K562 (cell line): ENCODE measurements at regions not wholly inside any gene's neighbourhood (a gene's known extent, or its start where the extent isn't known, plus 50 kb on each side); places are given as distances from the start of the nearest gene placed in this dataset.

Experiments
- ATAC-seq: fragments of 200-7000 bp; cut with Tn5 transposase; 3 replicates; pipeline ENCODE4 v1.9.1; 2020; ENCODE audit warnings: moderate library complexity
- BruUV-seq: library from RNA; stranded (reverse); fragments of 400-500 nt; replicated peaks from 2 replicates; lab custom pipeline; 2021; lab: Mats Ljungman, UMichigan
- CTCF ChIA-PET: fragments of 300-600 bp; formaldehyde crosslinking; extraction: SDS; loops from one replicate; lab custom pipeline; 2021; ENCODE audit warnings: low intra/inter-chr PET ratio; lab: Yijun Ruan, JAX
- POLR2A ChIA-PET: fragments of 300-600, 350-650 bp; sonication (Branson Sonifier 250); formaldehyde crosslinking; extraction: SDS; loops from one replicate; lab custom pipeline; 2021; ENCODE audit warnings: antibody characterized with exemption, inconsistent platforms; lab: Yijun Ruan, JAX
- DNase-seq, 4 experiments: peaks; one replicate each; pipeline versions ENCODE4 v3.0.0 to v3.0.0-alpha.2; 2011 to 2018; ENCODE audit warnings: low spot score in 3 of 4, mixed read lengths in 3 of 4; ENCODE audit errors: extremely low read depth in 1 of 4
- FAIRE-seq: peaks from 2 replicates; lab custom pipeline; 2011; peaks lifted over from hg19 to GRCh38; lab: Jason Lieb, UNC
- H2AFZ ChIP-seq: 2 replicates; pipeline ENCODE4 v1.6.0; 2011; ENCODE audit warnings: low read depth, low read length, control low read depth, inconsistent platforms
- H3K27ac ChIP-seq: fragments of 200-600 bp; 3 replicates; pipeline ENCODE4 v1.8.0; 2011; ENCODE audit warnings: low read depth, mild to moderate bottlenecking, control low read depth, inconsistent platforms, low read length, moderate library complexity, mixed read lengths; ENCODE audit errors: extremely low read depth
- H3K27me3 ChIP-seq, 2 experiments: fragments of 300-600 bp in 1 of 2; 2 replicates in 1 of 2; 3 replicates in 1 of 2; pipeline versions ENCODE4 v1.6.0 to v1.8.0; 2011; ENCODE audit warnings: inconsistent platforms in 2 of 2, low read length in 2 of 2, mild to moderate bottlenecking in 1 of 2, mixed read lengths in 1 of 2, moderate library complexity in 1 of 2; ENCODE audit not compliant: control insufficient read depth in 2 of 2, insufficient read depth in 2 of 2
- H3K36me3 ChIP-seq: fragments of 300-600 bp; 3 replicates; pipeline ENCODE4 v1.8.0; 2011; ENCODE audit warnings: mild to moderate bottlenecking, low read length, inconsistent platforms; ENCODE audit not compliant: control insufficient read depth, insufficient read depth
- H3K4me1 ChIP-seq, 2 experiments: fragments of 200-600 bp in 1 of 2; replicated peaks in 1 of 2; 2 replicates in 1 of 2; 3 replicates in 1 of 2; pipeline versions ENCODE4 v1.5.1 to v1.8.0; 2011; ENCODE audit warnings: inconsistent platforms in 2 of 2, low read length in 2 of 2, mild to moderate bottlenecking in 1 of 2, mixed read lengths in 1 of 2, moderate library complexity in 1 of 2; ENCODE audit not compliant: control insufficient read depth in 2 of 2, insufficient read depth in 2 of 2
- H3K4me2 ChIP-seq: 2 replicates; pipeline ENCODE4 v1.6.1; 2011; ENCODE audit warnings: low read length, control low read depth, inconsistent platforms, mixed read lengths; ENCODE audit not compliant: insufficient read depth
- H3K4me3 ChIP-seq: fragments of 200-600 bp; sonication (generic), shearing (Covaris generic); 2 replicates; pipeline ENCODE4 v1.5.1; 2016; ENCODE audit warnings: control low read depth, inconsistent platforms
- H3K79me2 ChIP-seq: fragments of 200-600 bp; 3 replicates; pipeline ENCODE4 v1.8.0; 2011; ENCODE audit warnings: low read length, inconsistent platforms; ENCODE audit not compliant: control insufficient read depth, insufficient read depth
- H3K9ac ChIP-seq, 2 experiments: 2 replicates each; pipeline versions ENCODE4 v1.6.0 to v1.6.1; 2011; ENCODE audit warnings: low read depth in 2 of 2, low read length in 2 of 2, control low read depth in 1 of 2, inconsistent platforms in 1 of 2, mild to moderate bottlenecking in 1 of 2, mixed read lengths in 1 of 2; ENCODE audit not compliant: insufficient read depth in 1 of 2
- H3K9me1 ChIP-seq: one replicate; pipeline ENCODE4 v1.6.0; 2011; ENCODE audit warnings: inconsistent platforms, mild to moderate bottlenecking, low read length, moderate library complexity; ENCODE audit not compliant: control insufficient read depth, insufficient read depth
- H3K9me3 ChIP-seq: replicated peaks from 2 replicates; pipeline ENCODE4 v1.5.1; 2011; ENCODE audit warnings: low read depth, low read length, inconsistent platforms; ENCODE audit not compliant: control insufficient read depth, insufficient read depth
- H4K20me1 ChIP-seq: replicated peaks from 2 replicates; pipeline ENCODE4 v1.6.1; 2011; ENCODE audit warnings: low read length, inconsistent platforms, mixed read lengths; ENCODE audit not compliant: control insufficient read depth, insufficient read depth
- FOS ChIP-seq: IDR thresholded peaks from 3 replicates; pipeline ENCODE4 v1.6.1; 2011; ENCODE audit not compliant: insufficient read length; ENCODE audit errors: extremely low read depth
- FOXM1 ChIP-seq, 2 experiments: fragments of 450-650 bp in 1 of 2; sonication (generic) in 1 of 2; formaldehyde crosslinking in 1 of 2; IDR thresholded peaks; 2 replicates each; pipeline versions ENCODE4 v1.6.1 to v1.9.0; 2017 to 2022; ENCODE audit warnings: low read depth in 2 of 2, mild to moderate bottlenecking in 2 of 2, missing genetic modification reagents in 1 of 2, moderate library complexity in 1 of 2
- NFE2 ChIP-seq: IDR thresholded peaks from 2 replicates; pipeline ENCODE4 v1.6.1; 2014; ENCODE audit warnings: antibody characterized with exemption, low read depth
- POLR2B ChIP-seq: fragments of 450-650 bp; IDR thresholded peaks from 2 replicates; pipeline ENCODE4 v1.6.1; 2018; ENCODE audit warnings: low read depth; ENCODE audit not compliant: partially characterized antibody
- PURB ChIP-seq: sonication (generic); formaldehyde crosslinking; IDR thresholded peaks from 2 replicates; pipeline ENCODE4 v1.9.0; 2021; ENCODE audit warnings: low read depth, mild to moderate bottlenecking, missing genetic modification reagents
- SMC3 ChIP-seq: conservative IDR thresholded peaks from 2 replicates; pipeline ENCODE4 v1.6.1; 2011; ENCODE audit warnings: low read depth, low read length, improper control_type of control experiment; ENCODE audit not compliant: insufficient read depth
- SREBF1 ChIP-seq: fragments of 150-350 bp; IDR thresholded peaks from 2 replicates; pipeline ENCODE4 v1.6.1; 2014; ENCODE audit warnings: antibody characterized with exemption, low read depth, low read length, borderline replicate concordance
- U2AF1 ChIP-seq: fragments of 200-400 bp; formaldehyde crosslinking; optimal IDR thresholded peaks from 2 replicates; pipeline ENCODE3; 2017; ENCODE audit warnings: mild to moderate bottlenecking, low read depth, low read length, moderate library complexity
- ZFP30 ChIP-seq: fragments of 250-450 bp; sonication (Bioruptor Pico); IDR thresholded peaks from 2 replicates; pipeline ENCODE4 v1.8.0; 2022; ENCODE audit warnings: moderate library complexity, mild to moderate bottlenecking, inconsistent platforms, borderline replicate concordance
- ZFPM2 ChIP-seq: fragments of 250-450 bp; sonication (Bioruptor Pico); IDR thresholded peaks from 2 replicates; pipeline ENCODE4 v1.5.1; 2022; ENCODE audit warnings: mild to moderate bottlenecking
- ZNF175 ChIP-seq: fragments of 200-800 bp; sonication (Bioruptor generic); IDR thresholded peaks from 2 replicates; pipeline ENCODE4 v1.6.1; 2016; ENCODE audit warnings: low read depth, mild to moderate bottlenecking, missing genetic modification characterization, missing compliant biosample characterization
- ZNF668 ChIP-seq: fragments of 250-450 bp; sonication (Bioruptor Pico); IDR thresholded peaks from 2 replicates; pipeline ENCODE4 v1.8.0; 2022; ENCODE audit warnings: mild to moderate bottlenecking, inconsistent platforms
- ZNF696 ChIP-seq: fragments of 250-450 bp; sonication (Bioruptor Pico); conservative IDR thresholded peaks from 2 replicates; pipeline ENCODE4 v1.4.0; 2020; ENCODE audit warnings: mild to moderate bottlenecking, moderate library complexity
- WGBS: fragments of 100-300 bp; shearing (Covaris generic); methylation state at CpG from one replicate; pipeline ENCODE4 v1.1.6; 2016; ENCODE audit warnings: low coverage, mixed read lengths; ENCODE audit not compliant: insufficient coverage; ENCODE audit errors: missing lambda C conversion rate; 5-methylcytosine and 5-hydroxymethylcytosine counted together
- in situ Hi-C: fragments of 300-500 bp; cut with MboI; formaldehyde crosslinking; loops from 4 replicates; pipeline ENCODE4 v1.15.0; 2018; ENCODE audit warnings: inconsistent platforms, mixed read lengths
- intact Hi-C: fragments of 100-400 bp; cut with micrococcal nuclease; formaldehyde crosslinking; loops from 2 replicates; pipeline ENCODE4 v1.14.2; 2022
- TF ChIP-seq, protein P1 (sequence below), 3 experiments: IDR thresholded peaks in 2 of 3; conservative IDR thresholded peaks in 1 of 3; 2 replicates each; pipeline ENCODE4 v1.5.1; 2011 to 2012; ENCODE audit warnings: low read length in 3 of 3, mild to moderate bottlenecking in 3 of 3, control low read depth in 2 of 3, improper control_type of control experiment in 1 of 3, inconsistent platforms in 1 of 3, low read depth in 1 of 3, mixed read lengths in 1 of 3, moderate library complexity in 1 of 3; ENCODE audit not compliant: insufficient read depth in 2 of 3
- TF ChIP-seq, protein P2 (sequence below): fragments of 450-650 bp; formaldehyde crosslinking; IDR thresholded peaks from 2 replicates; pipeline ENCODE4 v1.4.0; 2020; ENCODE audit warnings: mild to moderate bottlenecking, mixed read lengths

DNA sequence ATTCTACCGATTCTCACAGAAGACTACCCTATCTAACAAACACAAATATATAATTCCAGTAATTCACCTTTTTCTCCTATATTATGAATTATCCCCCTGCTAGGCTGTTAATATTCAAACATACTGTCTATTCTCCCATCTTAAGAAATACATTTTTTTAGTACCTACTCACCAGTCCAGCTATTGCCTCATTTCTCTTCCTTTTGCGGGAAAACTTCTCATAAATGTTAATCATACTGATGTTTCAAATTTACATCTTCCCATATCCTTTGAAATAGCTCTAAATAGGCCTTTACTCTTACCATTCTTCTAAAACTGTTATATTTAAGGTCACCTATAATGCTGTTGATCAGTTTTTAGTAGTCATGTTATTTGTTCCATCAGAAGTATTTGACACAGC lies 759.1 kb upstream of the SLIT2 start:
- no TSS peak for BruUV-seq
- no peak for ATAC-seq
- DNase-seq: no peak
- Histone ChIP-seq H3K4me3 (no peak overlapping the region), H3K9me3 (no peaks in the 10 kb centered on the region), H3K9ac (no peak overlapping the region), H2AFZ (no peak overlapping the region), H3K27me3 (no peaks in the 10 kb centered on the region), H3K4me2 (no peak overlapping the region), H4K20me1 (no peaks in the 10 kb centered on the region), H3K79me2 (no peaks in the 10 kb centered on the region), H3K36me3 (no peaks in the 10 kb centered on the region), H3K27ac (no peak overlapping the region), H3K9me1 (no peaks in the 10 kb centered on the region), H3K4me1 (no peaks in the 10 kb centered on the region)
- in situ Hi-C loops: no loop called here
- FAIRE-seq: no peak
- TF ChIP-seq PURB (CRISPR knock-in tag): no peak
- TF ChIP-seq POLR2B: no peak
- TF ChIP-seq FOXM1 (IDR thresholded peaks at IDR 0.05; ENCODE audit: low read depth): no peak
- no peak for TF ChIP-seq FOXM1 (CRISPR knock-in tag; IDR thresholded peaks at IDR 0.05; ENCODE audit: low read depth)
- TF ChIP-seq U2AF1: no peak
- TF ChIP-seq NFE2: no peak
- TF ChIP-seq ZNF668: no peak
- TF ChIP-seq ZFP30: no peak
- TF ChIP-seq ZNF696: no peak
- CTCF ChIA-PET: no interaction called here
- intact Hi-C loops: no loop called here
- 0% methylated on average over 2 of the region's 2 CpGs for WGBS
- POLR2A ChIA-PET: no interaction called here

DNA sequence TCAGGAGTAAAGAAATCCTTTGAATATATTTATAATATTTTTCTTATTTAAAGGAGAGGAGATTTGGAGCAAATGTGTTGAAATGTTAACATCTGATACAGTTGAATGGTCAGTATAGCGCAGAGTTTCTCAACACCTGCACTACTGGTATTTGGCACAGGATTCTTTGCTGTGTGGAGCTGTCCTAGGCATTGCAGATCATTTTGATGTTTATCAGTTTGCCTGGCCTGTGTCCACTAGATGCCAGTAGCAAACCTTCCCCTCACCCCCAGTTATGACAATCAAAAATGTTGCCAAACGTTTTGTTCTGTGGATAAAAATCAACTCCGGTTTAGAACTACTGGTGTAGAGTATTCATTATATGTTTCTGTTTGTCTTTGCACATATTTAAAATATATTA lies 765.3 kb upstream of the SLIT2 start:
- Histone ChIP-seq H2AFZ (no peak overlapping the region), H3K9ac (no peak overlapping the region), H3K4me1 (no peaks in the 10 kb centered on the region), H3K27me3 (no peaks in the 10 kb centered on the region), H3K4me2 (no peak overlapping the region), H3K9me3 (no peaks in the 10 kb centered on the region; the same call in 1 of the 2 replicates), H3K36me3 (no peaks in the 10 kb centered on the region), H3K4me3 (no peak overlapping the region), H3K79me2 (no peaks in the 10 kb centered on the region), H4K20me1 (no peaks in the 10 kb centered on the region), H3K27ac (no peak overlapping the region), H3K9me1 (no peaks in the 10 kb centered on the region)
- ChIA-PET POLR2A (no interaction called here), CTCF (no interaction called here)
- ATAC-seq (no peak), DNase-seq (no peak), FAIRE-seq (no peak)
- in situ Hi-C loops: no loop called here
- 0% methylated on average over 3 of the region's 3 CpGs for WGBS
- no TSS peak for BruUV-seq
- intact Hi-C loops: no loop called here
- TF ChIP-seq ZNF175 (no peak), SREBF1 (no peak), ZFPM2 (CRISPR knock-in tag) (no peak), FOS (no peak), SMC3 (no peak)
- TF ChIP-seq, protein P1, sequence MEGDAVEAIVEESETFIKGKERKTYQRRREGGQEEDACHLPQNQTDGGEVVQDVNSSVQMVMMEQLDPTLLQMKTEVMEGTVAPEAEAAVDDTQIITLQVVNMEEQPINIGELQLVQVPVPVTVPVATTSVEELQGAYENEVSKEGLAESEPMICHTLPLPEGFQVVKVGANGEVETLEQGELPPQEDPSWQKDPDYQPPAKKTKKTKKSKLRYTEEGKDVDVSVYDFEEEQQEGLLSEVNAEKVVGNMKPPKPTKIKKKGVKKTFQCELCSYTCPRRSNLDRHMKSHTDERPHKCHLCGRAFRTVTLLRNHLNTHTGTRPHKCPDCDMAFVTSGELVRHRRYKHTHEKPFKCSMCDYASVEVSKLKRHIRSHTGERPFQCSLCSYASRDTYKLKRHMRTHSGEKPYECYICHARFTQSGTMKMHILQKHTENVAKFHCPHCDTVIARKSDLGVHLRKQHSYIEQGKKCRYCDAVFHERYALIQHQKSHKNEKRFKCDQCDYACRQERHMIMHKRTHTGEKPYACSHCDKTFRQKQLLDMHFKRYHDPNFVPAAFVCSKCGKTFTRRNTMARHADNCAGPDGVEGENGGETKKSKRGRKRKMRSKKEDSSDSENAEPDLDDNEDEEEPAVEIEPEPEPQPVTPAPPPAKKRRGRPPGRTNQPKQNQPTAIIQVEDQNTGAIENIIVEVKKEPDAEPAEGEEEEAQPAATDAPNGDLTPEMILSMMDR (IDR thresholded peaks at IDR 0.05 in 2 of 3, conservative IDR thresholded peaks at IDR 0.05 in 1 of 3; ENCODE audit: insufficient read depth in 2 of 3, low read depth in 1 of 3, low read length in 3 of 3): no peak
- TF ChIP-seq, protein P2, sequence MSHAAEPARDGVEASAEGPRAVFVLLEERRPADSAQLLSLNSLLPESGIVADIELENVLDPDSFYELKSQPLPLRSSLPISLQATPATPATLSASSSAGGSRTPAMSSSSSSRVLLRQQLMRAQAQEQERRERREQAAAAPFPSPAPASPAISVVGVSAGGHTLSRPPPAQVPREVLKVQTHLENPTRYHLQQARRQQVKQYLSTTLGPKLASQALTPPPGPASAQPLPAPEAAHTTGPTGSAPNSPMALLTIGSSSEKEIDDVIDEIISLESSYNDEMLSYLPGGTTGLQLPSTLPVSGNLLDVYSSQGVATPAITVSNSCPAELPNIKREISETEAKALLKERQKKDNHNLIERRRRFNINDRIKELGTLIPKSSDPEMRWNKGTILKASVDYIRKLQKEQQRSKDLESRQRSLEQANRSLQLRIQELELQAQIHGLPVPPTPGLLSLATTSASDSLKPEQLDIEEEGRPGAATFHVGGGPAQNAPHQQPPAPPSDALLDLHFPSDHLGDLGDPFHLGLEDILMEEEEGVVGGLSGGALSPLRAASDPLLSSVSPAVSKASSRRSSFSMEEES: no peak
